Chondrocyte (in vitro differentiated cells): ENCODE measurements at regions not wholly inside any gene's neighbourhood (a gene's known extent, or its start where the extent isn't known, plus 50 kb on each side); places are given as distances from the start of the nearest gene placed in this dataset.

Experiments used
- DNase-seq: peaks from one replicate; pipeline ENCODE4 v3.0.0; 2021; ENCODE audit warnings: mixed read lengths, low spot score
- H3K27ac Mint-ChIP-seq: one replicate; pipeline ENCODE4 v1.8.0; 2021; ENCODE audit warnings: mild to moderate bottlenecking, moderate library complexity, mixed read lengths; ENCODE audit not compliant: unreplicated experiment
- H3K27me3 Mint-ChIP-seq: 2 replicates; pipeline ENCODE4 v1.8.0; 2021; ENCODE audit warnings: low read depth, mixed read lengths
- H3K36me3 Mint-ChIP-seq: 2 replicates; pipeline ENCODE4 v1.8.0; 2021; ENCODE audit warnings: low read depth, mixed read lengths
- H3K4me1 Mint-ChIP-seq: 2 replicates; pipeline ENCODE4 v1.8.0; 2021; ENCODE audit warnings: low read depth, mild to moderate bottlenecking, mixed read lengths
- H3K4me3 Mint-ChIP-seq: one replicate; pipeline ENCODE4 v1.8.0; 2021; ENCODE audit warnings: mild to moderate bottlenecking, moderate library complexity, mixed read lengths; ENCODE audit not compliant: unreplicated experiment
- H3K9me3 Mint-ChIP-seq: 2 replicates; pipeline ENCODE4 v1.8.0; 2021; ENCODE audit warnings: low read depth, mixed read lengths
- CTCF ChIP-seq: fragments of 200-600 bp; sonication (generic); IDR thresholded peaks from 2 replicates; pipeline ENCODE4 v1.5.0; 2021; ENCODE audit warnings: antibody characterized with exemption, mild to moderate bottlenecking, moderate library complexity

DNA sequence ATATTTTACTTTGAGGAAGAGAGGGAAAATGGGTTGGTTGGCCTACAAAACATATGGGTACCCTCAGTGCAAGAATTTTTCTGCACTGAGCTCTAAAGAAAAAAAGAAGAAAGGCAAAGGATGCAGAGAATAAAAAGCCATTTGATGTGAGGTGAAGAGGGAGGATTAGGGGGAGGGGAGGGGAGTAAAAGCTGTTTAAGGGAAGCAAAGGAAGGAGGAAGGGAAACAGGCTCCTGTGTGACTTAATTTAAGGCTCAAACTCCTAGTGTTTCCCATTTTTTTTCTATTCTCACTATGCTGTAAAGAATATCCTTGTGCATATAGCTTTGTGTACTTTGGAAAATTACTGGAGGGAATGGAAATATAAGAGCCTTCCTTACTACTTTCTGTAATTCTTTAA is 78.7 kb downstream of the NKX2-1 start:
- H3K27me3 Mint-ChIP-seq, result peaks cover 41% of the 10 kb centered on the region
- TF ChIP-seq CTCF, result no peak
- no peak for DNase-seq
- no peak overlapping the region for H3K27ac Mint-ChIP-seq
- no peak overlapping the region for H3K4me3 Mint-ChIP-seq
- H3K4me1 Mint-ChIP-seq, result no peaks in the 10 kb centered on the region
- no peaks in the 10 kb centered on the region for H3K36me3 Mint-ChIP-seq
- H3K9me3 Mint-ChIP-seq, result no peaks in the 10 kb centered on the region

- Mint-ChIP-seq H3K9me3 (no peaks in the 10 kb centered on the region), H3K27me3 (peaks cover 39% of the 10 kb centered on the region), H3K36me3 (no peaks in the 10 kb centered on the region), H3K4me1 (no peaks in the 10 kb centered on the region), H3K4me3 (no peak overlapping the region), H3K27ac (no peak overlapping the region)
- DNase-seq, result no peak
- no peak for TF ChIP-seq CTCF
These were observed 80.3 kb downstream of the NKX2-1 start for GRCh38 chr14:36439766-36440165.

GRCh38 chr14:36438883-36439282 is 81.1 kb downstream of the NKX2-1 start:
- no peak for TF ChIP-seq CTCF
- no peak for DNase-seq
- Mint-ChIP-seq H3K4me3 (no peak overlapping the region), H3K27ac (no peak overlapping the region), H3K36me3 (no peaks in the 10 kb centered on the region), H3K4me1 (no peaks in the 10 kb centered on the region), H3K27me3 (peaks cover 39% of the 10 kb centered on the region), H3K9me3 (no peaks in the 10 kb centered on the region)

DNA sequence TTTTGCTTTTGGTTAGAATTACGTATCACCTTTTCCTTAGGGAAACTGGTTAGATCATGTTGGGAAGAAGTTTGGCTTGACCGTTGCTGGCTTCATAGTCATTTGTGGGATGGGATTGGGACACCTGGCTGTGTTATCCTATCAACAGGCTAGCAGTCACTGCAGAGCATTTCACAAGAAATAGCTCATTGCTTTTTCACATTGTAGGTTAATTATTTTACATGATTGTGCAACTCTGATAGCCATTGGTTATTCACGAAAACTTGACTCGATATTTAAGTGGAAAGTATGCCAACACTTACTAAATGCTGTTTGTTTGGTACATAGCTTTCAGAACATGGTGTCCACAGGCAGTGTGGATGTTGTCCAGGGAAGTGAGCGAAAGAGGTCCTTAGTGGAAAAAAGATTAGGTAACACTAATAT is 89.4 kb downstream of the NKX2-1 start:
- no peaks in the 10 kb centered on the region for H3K4me1 Mint-ChIP-seq
- H3K9me3 Mint-ChIP-seq, result no peaks in the 10 kb centered on the region
- TF ChIP-seq CTCF, result no peak
- no peak overlapping the region for H3K27ac Mint-ChIP-seq
- no peak for DNase-seq
- H3K36me3 Mint-ChIP-seq, result no peaks in the 10 kb centered on the region
- H3K27me3 Mint-ChIP-seq, result peaks cover 3% of the 10 kb centered on the region
- H3K4me3 Mint-ChIP-seq, result no peak overlapping the region

DNA sequence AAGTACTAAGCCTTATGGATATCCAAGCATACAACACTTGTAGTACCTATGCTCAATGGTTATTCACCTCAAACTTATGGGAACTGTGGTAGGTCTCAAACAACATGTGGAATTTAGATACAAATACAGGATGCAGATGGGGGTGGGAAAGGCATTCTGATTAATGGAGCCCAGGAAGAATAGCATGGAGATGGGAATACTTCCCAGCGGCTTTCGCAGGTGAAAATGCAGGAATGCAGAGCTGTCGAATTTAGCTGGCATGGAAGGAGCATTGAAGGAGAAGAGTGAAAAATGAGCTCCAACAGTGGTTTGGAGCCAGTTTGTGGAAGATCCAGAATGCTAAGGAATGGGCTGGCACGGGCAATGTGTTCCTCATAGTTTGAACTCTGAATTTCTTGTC is 89.9 kb downstream of the NKX2-1 start:
- no peaks in the 10 kb centered on the region for H3K36me3 Mint-ChIP-seq
- no peak for TF ChIP-seq CTCF

More for the DNA sequence above, 89.9 kb downstream of the NKX2-1 start:
- Mint-ChIP-seq H3K27me3 (peaks cover 3% of the 10 kb centered on the region), H3K27ac (no peak overlapping the region), H3K4me1 (no peaks in the 10 kb centered on the region), H3K9me3 (no peaks in the 10 kb centered on the region), H3K4me3 (no peak overlapping the region)
- no peak for DNase-seq
